ENCODE measurements at regions not wholly inside any gene's neighbourhood (a gene's known extent, or its start where the extent isn't known, plus 50 kb on each side); places are given as distances from the start of the nearest gene placed in this dataset.
"Not testable (repeated sequence)": the region's sequence is repeated elsewhere in the genome, so short reads cannot be mapped to it uniquely, and the experiment has no call there.

DNA sequence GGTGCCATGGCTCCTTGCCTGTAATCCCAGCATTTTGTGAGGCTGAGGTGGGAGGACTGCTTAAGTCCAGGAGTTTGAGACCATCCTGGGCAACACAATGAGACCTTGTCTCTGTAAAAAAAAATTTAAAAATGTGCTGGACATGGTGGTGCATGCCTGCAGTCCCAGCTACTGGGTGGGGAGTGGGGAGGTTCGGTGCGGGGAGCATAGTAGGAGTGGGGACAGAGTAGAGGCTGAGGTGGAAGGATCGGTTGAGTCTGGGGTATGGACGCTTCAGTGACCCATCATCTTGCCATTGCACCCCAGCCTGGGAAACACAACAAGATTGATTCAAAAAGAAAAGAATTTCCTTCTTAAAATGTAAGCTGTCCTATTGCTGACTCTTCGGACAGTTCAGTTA, 1490.0 kb upstream of the GBE1 start:
- no peak for DNase-seq

DNA sequence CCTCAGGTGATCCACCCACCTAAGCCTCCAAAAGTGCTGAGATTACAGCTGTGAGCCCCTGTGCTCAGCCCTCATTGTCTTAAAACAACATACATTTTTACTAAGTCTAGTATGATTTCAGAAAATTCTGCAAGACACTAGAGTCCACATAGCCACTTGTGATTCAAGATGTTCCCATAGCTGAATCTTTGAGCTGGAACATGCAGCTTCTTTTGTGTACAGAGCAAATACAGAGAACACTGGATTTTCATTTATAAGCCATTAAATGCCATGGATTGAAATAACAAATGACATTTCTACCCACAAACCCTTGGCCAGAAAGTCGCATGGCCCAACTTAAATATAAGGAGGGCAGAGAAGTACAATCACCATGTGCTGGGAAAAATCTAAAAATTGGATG, 1489.2 kb upstream of the GBE1 start:
- DNase-seq = no peak

DNA sequence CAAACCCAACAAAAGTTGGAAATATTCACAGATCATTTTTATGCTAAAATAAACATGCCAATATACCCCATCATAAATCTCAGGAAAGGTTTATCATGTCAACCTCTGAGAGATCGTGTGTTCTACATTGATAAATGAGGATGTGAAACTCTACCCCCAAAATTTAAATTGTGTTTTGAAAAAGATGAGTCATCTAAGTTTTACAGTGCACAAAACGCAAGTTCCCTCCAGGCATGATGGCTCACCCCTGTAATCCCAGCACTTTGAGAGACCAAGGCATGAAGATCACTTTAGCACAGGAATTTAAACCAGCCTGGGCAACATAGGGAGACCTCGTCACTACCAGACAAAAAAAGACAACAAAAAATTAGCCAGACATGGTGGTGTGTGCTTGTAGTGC, 1487.0 kb upstream of the GBE1 start:
- no peak for DNase-seq

GRCh38 chr3:83235180-83235814, 1473.9 kb upstream of the GBE1 start:
- DNase-seq = no peak

DNA sequence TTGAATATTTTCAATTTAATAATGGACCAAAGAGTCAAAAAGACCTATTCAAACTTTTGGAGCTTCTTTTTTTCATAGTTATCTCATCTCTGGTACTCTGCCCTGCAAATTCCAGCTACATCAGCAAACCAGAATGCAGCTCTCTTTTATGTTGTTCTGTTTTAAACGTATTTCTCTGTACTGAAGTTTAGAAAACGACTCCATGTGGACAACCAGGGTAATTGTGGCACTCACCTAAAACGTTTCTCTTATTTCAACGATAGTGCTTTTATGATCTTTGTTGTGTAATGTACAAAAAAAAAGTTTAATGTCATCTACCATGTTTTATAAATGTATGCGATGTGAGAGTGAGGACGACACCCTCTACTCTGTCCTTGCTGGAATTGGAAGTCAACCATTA, 1472.3 kb upstream of the GBE1 start:
- no peak for DNase-seq

GRCh38 chr3:83230841-83231240, 1469.4 kb upstream of the GBE1 start:
- DNase-seq = no peak

DNA sequence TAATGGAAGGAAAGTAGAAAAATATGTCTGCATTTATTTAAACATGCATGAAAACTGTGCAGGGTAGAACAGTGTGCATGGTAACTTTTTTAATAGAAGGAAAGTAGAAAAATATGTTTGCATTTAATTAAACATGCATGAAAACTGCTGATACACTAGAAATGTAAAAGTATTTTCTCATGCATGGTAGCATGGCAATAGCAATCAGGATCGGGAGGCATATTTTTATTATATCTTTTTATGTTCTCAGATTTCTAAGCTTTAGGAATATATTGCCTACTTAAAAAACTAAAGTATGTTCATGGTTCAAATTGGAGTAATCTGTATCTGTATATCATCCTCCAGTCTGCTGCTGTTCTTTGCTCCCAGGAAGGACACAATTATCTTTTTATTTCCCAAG, 1468.9 kb upstream of the GBE1 start:
- no peak for DNase-seq

DNA sequence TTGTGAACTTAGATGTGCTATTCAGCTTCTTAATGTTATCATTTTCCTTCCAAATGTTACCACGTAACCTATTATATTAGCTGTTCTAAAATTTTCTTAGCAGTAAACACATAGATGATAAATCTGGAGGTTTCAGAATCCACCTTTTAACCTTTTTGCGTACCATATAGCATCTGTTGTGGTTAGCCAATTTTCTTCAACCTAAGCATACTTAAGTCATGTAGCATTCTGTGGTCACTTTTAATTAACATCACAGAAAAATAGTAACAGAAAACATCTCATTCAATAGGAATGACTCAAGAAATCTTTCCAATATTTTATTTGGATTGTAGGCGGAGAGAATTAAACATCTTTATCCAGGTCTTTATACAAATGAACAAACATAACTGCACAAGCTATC, 1465.3 kb upstream of the GBE1 start:
- DNase-seq = no peak

DNA sequence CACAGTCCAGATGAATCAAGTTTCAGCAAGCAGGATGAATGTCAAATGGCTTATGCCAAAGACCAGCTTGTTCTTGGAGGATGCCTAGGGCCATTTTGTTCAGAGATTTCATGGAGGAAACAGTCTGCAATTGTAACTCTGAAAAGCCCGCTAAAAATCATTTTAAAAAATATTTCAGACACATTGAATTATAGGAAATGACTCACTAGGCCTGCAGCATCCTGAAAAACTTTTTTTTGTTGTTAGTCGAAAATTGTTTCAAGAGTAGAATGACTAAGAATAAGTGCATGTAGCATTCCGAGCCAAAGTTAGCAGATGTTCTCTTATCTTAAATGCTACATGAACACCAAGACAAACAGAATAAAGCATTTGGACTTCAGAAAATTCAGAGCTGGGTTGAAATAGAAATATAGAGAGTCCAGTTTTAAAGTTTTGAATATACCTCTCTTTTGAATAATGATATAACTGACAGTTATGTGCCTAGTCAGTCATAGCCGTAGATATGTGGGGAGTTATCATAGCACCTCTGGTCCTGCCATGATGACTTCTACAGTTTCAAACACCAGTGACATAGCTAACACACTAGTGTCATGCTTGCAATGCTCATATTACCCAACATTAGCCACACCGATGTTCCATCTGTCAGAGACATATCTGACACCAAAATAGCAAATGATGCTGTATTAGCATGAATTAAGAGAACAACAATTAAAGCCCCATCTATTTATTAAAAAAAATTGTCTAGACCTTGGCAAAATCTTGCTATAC, 1462.8 kb upstream of the GBE1 start:
- DNase-seq = no peak

GRCh38 chr3:83218383-83219200, 1457.1 kb upstream of the GBE1 start:
- no peak for DNase-seq

- not testable (repeated sequence) for DNase-seq
Observed at GRCh38 chr3:83217595-83218118, 1456.2 kb upstream of the GBE1 start.

- no peak for DNase-seq
Observed at GRCh38 chr3:83216919-83217594, 1455.6 kb upstream of the GBE1 start.

DNA sequence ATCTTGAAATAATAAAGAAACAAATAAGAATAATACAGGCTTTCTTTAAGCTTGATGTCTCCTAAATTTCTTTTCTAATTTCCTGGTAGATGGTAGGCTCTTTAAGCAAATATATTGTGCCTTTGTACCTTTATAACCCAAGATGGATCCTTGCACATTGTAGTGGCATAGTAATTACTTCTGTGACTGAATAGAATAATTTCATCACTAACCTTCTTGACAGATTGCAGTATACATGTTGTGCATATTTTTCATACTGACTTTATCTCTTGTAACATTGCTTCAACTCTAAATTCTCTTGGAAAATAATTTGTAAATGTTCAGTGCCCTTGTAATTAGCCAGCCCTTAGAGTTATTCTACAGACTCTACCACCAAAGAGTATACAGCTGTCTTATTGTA, 1433.8 kb upstream of the GBE1 start:
- DNase-seq = no peak

GRCh38 chr3:83193526-83193925, 1432.1 kb upstream of the GBE1 start:
- no peak for DNase-seq

DNA sequence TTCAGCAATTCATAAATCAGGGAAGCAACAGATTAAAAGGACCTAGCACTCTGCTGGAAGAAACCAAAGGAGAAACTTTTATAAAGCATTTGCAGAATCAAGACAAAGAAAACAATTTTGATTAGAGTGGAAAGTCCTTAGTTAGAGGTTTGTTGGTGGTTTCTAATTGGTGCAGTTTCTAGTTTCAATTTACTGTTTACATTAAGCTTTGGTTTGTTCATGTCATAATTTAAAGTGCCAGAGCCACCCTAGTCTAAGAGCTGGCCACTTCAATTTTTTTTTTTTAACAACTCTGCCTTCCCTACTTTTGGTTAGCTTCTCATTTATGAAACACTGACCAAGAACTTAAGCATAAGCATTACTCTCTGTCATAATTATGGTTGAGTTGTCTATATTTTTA, 1428.2 kb upstream of the GBE1 start:
- no peak for DNase-seq

DNA sequence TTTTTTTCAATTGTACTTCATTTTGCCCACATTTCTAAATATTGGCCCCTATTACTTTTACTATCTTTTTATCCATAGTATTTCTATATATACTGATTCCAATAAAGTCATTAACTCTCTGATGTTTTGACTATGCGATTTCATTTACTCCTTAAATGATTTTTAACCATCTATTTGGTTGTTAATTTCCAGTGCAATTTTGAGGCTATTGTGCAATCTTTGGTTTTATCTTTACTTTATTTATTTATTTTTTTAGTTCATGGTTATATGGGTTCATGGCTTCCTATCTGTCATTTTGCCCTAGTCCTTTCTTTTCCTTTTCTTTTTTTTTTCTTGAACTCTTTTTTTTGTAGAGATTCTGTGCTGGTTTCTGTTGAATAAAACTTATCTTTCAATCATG, 1408.0 kb upstream of the GBE1 start:
- no peak for DNase-seq

- DNase-seq = no peak
Observed at GRCh38 chr3:83150896-83151295, 1389.5 kb upstream of the GBE1 start.

DNA sequence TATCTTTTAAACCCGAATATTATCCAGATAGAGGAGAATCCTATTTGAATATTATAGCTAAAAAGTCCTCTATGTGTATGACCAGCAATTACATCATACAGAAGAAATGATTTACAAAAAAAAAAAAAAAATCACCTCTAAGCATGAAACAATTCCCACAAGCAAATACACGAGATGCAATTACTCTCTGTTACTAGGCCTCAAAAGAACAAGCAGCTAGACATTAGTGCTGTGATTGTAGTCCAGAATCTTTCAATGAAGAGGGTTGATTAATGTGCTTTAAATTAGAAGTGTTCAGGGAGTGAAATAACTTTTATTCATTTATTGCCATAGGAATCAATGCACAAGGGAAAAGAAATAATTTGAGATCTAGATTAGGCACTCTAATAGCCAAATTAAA, 1379.5 kb upstream of the GBE1 start:
- no peak for DNase-seq

DNA sequence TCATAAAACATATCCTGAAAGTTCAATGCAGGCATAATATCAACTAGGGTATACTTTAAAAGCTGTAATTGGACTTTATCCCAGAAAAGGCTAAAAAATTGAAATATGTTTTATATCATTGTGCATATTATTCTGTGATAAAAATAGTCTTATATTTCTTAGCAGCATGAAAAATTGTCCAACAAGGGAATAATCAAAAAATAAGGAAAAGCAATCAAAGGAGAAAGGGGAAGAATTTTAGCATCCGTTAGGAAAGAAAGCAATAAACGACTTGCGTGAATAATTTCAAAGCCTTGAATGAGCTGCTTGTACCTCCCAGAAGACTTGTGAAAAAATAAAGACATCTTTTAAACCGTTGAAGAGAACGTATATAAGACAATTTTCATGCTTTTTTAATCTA, 1369.8 kb upstream of the GBE1 start:
- DNase-seq = no peak

DNA sequence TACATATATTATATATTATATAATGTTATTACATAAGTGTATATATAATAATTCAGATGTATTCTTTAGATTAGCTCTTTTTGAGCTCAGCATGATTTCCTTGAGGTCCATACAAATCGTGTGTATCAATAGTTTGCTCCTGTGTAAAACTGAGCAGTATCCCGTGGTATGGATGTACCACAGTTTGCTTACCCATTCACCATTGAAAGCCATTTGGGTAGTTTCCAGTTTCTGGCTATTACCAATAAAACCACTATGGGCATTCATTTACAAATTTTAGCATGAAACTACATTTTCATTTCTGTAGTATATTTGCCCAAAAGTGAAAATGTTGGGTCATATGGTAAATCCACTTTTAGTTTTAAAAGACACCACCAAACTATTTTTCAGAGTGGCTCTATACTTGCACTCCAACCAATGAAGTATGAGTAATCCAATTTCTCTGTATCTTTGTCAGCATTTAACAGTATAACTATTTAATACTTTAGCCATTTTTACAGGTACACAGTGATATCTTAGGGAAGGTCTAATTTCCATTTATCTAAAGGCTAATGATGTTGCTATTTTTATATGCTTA, 1361.4 kb upstream of the GBE1 start:
- DNase-seq = no peak

DNA sequence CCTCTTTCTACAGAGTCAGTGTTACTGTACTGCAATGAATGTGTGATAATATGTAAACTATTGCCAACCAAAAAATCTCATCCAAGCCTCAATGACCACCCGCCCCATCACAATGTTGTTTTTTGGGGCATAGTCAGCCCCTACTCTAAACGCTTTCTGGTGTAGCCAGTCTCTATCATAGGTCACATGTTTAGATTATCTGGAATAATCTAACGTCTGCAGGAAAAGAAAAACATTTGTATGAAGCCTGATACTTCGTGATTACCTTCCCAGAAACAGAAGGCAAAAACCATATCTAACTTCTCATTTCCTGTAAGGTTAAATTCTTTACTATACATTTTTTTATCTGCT, 1331.8 kb upstream of the GBE1 start:
- no peak for DNase-seq
